ENCODE measurements at regions not wholly inside any gene's neighbourhood (a gene's known extent, or its start where the extent isn't known, plus 50 kb on each side); places are given as distances from the start of the nearest gene placed in this dataset.
"Not testable (repeated sequence)": the region's sequence is repeated elsewhere in the genome, so short reads cannot be mapped to it uniquely, and the experiment has no call there.

DNA sequence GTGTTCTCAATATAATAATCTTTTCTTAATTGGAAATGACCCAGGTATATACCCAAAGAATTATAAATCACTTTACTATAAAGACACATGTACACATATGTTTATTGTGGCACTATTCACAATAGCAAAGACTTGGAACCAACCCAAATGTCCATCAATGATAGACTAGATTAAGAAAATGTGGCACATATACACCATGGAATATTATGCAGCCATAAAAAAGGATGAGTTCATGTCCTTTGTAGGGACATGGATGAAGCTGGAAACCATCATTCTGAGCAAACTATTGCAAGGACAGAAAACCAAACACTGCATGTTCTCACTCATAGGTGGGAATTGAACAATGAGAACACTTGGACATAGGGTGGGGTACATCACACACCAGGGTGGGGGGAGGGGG is 56.8 kb downstream of the SCGB2B2 start:
- intact Hi-C loops (cut with DNase I); DNase-seq (ENCODE audit: low spot score); ATAC-seq: not testable (repeated sequence)

DNA sequence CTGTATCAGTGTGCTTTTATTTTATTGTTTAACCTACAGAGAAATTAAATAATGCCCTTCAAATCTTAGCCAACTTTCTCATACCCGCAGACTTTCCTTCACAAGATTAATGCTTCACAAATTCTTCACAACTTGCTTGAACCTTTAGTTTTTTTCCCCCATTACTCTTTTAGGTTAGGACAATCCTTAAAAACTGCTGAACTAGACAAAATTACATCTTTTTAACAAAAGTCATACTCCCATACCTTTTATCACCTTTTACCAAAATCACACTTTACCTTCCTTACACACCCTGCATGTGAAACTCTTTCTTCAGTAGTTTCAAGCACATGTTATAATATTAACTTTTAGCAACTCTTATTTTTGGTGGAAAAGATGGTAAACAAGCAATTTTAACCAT is 58.5 kb downstream of the SCGB2B2 start:
- intact Hi-C loops (cut with DNase I) = no loop called here
- DNase-seq (ENCODE audit: low spot score) (no peak), ATAC-seq (no peak)

DNA sequence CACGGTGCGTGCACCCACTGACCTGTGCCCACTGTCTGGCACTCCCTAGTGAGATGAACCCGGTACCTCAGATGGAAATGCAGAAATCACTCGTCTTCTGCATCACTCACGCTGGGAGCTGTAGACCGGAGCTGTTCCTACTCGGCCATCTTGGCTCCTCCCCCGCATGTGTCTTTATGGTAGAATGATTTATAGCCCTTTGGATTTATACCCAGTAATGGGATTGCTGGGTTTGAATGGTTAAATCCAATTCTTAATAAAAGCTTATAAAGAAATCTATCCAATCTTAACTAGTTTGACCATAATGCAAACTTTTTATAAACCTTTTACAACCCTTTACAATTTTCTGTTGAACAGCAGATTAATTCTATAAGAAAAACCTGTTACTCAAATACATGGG is 59.0 kb downstream of the SCGB2B2 start:
- ATAC-seq; DNase-seq (ENCODE audit: low spot score); intact Hi-C loops (cut with DNase I): not testable (repeated sequence)

DNA sequence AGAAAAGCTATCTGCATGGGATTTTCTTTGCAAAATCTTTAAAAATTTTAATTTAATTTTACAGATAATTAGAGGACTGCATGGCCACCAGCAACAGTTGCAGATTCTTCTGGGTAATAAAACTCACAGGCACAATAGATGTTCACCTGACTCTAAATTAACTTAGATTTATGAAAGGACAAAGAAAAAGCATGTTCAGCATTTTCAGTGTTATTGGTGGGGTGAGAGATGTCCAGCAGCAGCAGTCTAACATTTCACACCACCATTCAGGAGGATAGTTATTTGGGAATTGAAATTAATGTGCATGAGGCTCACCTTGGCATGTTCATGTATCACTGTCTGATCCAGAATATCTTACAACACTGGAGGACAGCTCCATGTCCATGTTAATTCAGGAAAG is 74.0 kb downstream of the SCGB2B2 start:
- ATAC-seq = no peak
- DNase-seq (ENCODE audit: low spot score) = no peak
- intact Hi-C loops (cut with DNase I) = no loop called here

DNA sequence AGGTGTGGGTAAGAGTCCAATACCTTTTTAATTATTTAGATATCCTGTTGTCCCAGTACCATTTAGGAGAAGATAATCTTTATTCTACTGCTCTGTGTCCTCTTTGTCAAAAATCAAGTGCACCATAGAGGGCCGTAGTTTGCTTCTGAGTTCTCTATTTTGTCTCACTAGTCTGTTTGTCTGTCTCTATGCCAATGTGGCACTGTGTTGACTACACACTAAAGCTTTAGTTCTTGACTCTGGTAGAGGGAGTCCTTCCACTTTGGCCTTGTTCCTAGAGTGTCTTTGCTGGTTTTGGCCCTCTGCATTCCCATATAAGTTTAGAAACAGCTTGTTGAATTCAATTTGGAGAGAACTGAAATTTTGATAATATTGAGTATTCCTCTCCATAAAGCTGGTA is 75.9 kb downstream of the SCGB2B2 start:
- intact Hi-C loops (cut with DNase I) = no loop called here
- ATAC-seq = no peak
- no peak for DNase-seq (ENCODE audit: low spot score)

DNA sequence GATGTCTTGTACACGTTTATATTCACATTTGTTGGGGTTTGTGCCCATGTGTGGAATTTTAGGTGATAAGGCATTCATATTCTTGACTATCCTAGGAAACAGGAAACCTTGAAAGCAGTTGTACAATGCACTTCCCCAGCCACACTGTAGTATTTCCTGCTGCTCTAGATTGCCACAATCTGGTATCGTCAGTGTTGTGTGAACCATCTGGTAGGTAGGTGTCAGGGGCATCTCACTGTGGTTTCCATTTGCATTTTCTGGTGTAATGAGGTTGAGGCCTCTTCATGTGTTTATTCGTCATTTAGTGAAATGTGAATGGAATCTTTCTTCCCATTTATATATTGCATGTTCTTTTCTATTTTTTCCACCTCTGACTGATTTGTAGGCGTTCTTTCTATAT is 76.6 kb downstream of the SCGB2B2 start:
- ATAC-seq = no peak
- DNase-seq (ENCODE audit: low spot score) = no peak
- intact Hi-C loops (cut with DNase I) = no loop called here

DNA sequence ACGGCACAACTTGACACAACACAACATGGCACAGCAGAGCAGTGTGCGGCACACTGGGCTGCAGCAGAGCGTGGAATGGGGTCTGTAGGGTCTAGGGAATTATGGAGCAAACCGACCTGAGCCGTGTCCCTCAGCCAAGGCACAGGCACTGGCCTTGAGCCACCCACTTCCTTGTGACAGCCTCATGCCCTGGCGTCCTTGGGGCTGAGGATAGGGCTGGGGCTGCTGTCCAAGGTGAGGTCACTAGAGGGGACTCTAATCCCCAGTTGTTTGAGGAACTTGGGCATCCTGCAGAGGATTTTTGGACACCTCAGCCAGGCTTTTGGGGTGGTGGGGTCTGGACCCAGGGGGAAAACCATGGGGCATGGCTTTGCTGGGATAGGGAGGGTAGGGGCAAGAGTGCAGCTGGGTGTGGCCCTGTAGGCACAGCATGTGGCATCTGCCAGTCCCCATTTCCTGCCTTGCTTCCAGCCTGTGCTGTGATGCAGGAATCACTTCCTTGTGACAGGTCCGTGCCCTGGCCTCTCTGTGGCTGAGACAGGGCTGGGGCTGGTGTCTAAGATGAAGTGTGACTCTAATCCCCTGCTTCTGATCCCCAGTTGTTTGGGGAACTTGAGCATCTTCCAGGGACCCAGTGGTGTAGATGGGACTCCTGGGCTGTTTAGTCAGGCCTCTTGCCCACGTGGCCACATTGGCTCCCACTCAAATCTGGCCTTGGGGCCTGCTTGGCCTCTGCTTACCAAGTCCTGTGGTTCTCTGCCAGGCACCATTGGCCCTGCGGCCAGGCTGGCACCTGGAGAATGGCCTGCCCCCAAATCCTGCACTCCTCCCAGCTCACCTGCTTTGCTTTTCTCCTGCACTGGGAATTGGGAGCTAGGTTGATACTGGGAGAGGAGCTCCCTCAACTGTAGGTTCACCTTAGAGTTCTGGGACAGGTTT is 78.5 kb downstream of the SCGB2B2 start:
- DNase-seq (ENCODE audit: low spot score) (no peak), ATAC-seq (no peak)
- intact Hi-C loops (cut with DNase I) = loop anchor here (2.0 kb wide), 1 partner anchor 72 kb away; no protein-coding TSS in a partner anchor

DNA sequence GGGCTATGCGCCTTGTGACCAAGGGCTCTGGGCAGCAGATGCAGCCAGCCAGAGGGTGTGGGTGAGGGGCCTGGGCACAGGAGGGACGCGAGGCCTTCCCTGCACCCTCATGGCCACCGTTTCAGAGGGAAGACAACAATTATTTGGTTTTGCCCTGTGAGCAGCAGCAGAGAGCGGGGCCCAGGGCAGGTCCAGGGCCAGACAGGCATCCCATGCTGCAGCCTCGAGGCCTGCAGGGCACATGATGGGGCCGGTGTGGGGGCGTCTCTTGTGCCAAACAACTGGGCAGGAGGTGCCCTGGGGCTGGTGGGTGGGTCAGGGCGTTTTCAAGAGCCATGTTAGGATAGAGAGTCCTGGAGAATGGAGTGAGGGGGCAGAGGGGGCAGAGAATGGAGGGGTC is 79.4 kb downstream of the SCGB2B2 start:
- peak; percentile 42 for DNase-seq (ENCODE audit: low spot score)
- intact Hi-C loops (cut with DNase I) = no loop called here
- ATAC-seq = no peak

DNA sequence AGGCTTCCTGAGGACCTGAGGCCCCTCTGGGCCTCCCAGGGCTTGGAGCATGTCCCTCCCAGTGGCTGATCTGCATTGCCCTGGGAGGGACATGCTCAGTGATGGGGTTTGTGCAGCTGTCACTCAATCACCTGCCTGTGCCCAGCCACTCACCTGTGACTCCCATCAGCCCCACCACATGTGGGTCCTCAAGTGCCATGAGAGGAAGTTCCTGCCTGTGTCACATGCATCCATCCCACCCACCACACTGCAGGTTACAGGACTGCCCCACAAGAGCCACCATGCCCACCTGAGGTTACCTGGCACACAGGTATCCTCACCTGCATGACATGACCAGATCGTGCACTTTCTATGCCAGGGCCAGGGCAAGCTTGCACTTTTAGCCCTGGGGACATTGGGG is 80.0 kb downstream of the SCGB2B2 start:
- ATAC-seq (no peak), DNase-seq (ENCODE audit: low spot score) (no peak)
- intact Hi-C loops (cut with DNase I) = no loop called here

DNA sequence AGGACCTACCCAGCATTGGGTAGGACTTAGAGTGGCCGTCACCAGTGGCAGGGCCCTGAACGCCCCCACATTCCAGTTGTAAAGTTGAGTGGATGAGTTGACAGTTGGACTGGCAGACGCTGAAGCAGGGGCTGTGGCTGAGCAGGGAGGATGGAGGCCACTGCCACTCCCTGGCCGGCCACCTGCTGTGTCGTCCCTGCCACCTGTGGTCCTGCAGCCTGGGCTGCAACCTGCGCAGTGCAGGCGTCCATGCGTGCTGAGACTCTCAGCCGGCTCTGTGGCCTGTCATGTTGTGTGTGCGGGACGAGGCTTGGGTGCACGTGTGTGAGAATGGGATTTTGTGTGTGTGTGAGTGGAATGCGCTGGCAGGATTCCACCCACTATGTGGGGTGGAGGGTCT is 80.8 kb downstream of the SCGB2B2 start:
- intact Hi-C loops (cut with DNase I) = no loop called here
- DNase-seq (ENCODE audit: low spot score) = peak; percentile 35
- no peak for ATAC-seq

DNA sequence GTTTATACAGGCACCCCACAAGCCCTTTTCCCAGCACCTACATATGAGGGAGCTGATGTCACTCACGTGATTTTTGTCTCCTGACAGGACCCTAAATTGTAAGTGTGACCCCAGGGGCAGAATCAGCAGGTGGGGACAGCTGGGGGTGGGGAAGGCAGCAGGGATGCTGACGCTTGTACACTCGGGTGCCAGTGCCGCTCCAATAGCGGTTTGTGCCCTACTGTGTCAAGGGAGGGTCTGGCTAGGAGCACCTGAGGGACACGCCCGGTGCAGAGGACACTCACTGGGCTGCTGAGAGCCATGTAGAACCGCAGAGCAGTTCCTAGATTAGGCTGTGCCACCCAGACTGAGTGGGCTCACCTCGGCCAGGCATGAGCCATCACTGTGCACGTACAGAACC is 81.3 kb downstream of the SCGB2B2 start:
- no peak for ATAC-seq

DNA sequence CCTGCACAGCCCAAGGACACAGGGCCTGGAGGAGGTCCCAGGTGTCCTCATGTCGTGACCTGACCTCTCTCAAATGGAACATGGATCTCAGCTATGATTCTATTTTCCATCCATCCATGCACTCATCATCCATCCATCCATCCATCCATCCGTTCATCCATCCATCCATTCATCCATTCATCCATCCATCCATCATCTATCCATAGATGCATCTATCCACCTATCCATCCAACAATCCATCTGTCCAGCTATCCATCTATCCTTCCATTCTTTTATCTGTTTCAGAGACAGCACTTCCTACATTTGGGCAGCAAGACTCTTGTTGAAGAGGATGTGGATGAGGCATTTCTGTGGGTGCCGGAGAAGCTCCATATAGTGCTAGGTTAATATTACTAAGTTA is 86.7 kb downstream of the SCGB2B2 start:
- ATAC-seq (no peak), DNase-seq (ENCODE audit: low spot score) (no peak)
- intact Hi-C loops (cut with DNase I) = no loop called here

More for the DNA sequence above, 81.3 kb downstream of the SCGB2B2 start:
- intact Hi-C loops (cut with DNase I) = no loop called here
- DNase-seq (ENCODE audit: low spot score) = peak; percentile 25

DNA sequence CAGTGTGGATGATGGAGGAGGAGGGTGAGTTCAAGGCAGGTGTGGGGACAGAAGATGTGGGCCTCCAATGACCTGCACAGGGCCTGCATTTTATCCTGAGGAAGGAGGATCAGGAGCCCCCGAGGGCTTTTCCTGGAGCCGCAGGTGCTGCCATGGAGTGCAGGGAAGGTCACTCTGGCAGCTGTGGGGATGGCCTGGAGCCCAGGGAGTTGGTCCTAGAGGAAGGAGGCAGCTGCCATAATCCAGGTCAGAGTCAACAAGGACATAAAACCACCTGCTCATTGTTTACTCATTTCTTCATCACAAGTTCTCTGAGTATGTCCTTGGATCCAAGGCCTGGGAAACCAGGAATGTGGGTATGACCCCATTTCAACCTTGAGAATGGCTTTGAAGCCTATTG is 87.2 kb downstream of the SCGB2B2 start:
- DNase-seq (ENCODE audit: low spot score) (no peak), ATAC-seq (no peak)
- intact Hi-C loops (cut with DNase I) = no loop called here

DNA sequence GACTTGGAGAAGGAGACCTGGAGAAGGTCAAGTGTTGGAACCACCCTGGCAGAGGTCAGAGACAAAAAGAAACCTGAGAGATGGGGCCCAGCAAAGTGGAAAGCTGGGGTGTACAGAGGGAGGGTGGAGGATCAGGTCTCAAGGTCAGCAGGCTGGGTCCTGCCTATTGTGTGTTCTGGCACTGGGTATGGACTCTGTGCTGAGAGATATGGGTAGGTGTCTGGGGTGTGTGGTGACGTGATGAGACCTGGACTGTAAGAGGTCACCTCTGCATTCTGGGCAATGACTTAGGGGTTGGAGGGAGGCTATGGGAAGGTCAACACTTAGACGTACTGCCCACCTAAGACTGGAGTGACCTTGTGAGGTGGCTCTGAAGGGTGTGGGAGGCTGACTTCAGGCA is 88.1 kb downstream of the SCGB2B2 start:
- intact Hi-C loops (cut with DNase I) = no loop called here
- DNase-seq (ENCODE audit: low spot score) (no peak), ATAC-seq (no peak)

DNA sequence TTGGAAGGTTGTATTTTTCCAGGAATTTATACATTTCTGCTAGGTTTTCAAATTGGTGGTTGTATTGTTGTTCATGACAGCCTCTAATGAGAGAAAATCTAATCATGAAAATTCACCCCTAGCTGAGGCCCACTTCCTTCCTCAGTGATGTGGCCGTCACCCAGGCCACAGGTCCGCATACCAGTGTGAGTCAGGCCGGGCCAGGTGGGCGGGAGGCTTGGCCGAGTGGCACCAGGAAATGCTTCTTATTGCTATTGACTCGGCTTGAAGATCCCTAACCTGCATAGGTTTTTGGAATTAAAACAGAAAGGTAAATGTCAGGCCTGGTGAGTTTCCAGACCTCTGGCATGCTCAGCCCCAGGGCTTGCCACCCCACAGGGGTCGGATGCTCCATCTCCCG is 88.7 kb downstream of the SCGB2B2 start:
- no peak for ATAC-seq
- intact Hi-C loops (cut with DNase I) = no loop called here
- no peak for DNase-seq (ENCODE audit: low spot score)

DNA sequence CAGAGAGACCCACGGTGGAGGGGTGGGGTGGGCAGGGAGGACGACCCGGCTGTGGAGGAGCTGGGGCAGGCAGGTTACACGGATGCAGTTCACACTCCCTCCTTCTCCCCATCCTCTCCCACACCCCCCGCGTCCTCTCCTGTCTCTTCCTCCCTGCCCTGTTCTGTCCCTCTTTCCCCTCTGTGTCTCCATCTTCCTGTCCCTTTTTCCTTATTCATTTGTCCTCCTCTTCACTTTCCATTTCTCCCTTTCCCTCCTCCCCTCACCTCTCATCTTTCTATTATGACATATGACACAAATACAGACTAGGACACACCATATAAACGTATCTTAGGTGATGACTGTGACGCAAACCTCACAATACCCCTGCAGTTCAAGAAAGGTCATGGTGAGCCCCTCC is 96.6 kb downstream of the SCGB2B2 start:
- intact Hi-C loops (cut with DNase I) = no loop called here
- DNase-seq (ENCODE audit: low spot score) (no peak), ATAC-seq (no peak)

DNA sequence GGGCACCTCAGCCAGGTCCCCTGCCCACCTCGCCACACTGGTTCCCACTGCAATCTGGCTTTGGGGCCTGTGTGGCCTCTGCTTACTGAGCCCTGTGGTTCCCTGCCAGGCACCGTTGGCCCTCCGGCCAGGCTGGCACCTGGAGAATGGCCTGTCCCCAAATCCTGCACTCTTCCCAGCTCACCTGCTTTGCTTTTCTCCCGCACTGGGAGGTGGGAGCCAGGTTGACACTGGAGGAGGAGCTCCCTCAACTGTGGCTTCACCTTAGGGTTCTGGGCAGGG is 97.0 kb downstream of the SCGB2B2 start:
- intact Hi-C loops (cut with DNase I) = no loop called here
- ATAC-seq = no peak
- DNase-seq (ENCODE audit: low spot score) = no peak

DNA sequence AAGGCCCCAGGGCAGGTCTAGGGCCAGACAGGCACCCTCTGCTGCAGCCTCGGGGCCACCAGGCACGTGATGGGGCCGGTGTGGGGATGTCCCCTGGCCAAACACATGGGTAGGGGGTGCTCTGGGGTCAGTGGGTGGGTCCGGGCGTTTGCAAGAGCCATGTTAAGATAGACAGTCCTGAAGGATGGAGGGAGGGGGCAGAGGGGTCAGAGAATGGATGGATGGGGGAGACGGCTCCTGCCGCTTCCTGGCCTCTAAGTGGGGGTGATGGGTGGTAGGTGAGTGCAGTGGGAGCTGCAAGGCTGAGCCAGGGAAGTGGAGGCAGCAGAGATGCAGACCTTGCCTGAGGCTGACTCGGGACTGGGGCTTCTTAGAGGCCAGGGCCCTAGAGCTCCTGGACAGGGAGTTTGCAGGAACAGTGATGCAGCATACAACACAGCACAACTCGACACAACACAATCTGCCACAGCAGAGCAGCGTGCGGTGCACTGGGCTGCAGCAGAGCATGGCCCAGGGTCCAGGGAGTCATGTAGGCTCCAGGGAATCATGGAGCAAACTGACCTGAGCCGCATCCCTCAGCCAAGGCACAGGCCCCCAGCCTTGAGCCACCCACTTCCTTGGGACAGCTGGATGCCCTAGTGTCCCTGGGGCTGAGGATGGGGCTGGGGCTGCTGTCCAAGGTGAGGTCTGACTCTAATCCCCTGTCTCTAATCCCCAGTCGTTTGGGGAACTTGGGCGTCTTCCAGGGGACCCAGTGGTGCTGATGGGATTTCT is 97.5 kb downstream of the SCGB2B2 start:
- intact Hi-C loops (cut with DNase I) = no loop called here
- no peak for DNase-seq (ENCODE audit: low spot score)
- no peak for ATAC-seq

DNA sequence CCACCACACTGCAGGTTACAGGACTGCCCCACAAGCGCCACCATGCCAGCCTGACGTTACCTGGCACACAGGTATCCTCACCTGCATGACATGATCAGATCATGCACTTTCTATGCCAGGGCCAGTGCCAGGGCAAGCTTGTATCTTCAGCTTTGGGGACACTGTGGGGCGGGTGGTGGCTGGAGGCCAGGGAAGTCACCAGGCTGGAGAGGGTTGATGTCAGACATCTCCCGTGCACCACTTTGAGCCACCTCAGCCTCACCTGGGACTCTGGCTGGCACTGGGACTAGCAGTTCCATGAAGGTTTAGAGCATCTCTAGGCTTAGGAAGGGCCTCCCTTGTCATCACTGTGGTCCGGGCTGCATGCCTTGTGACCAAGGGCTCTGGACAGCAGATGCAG is 97.2 kb downstream of the WTIP start:
- intact Hi-C loops (cut with DNase I) = no loop called here
- DNase-seq (ENCODE audit: low spot score) (no peak), ATAC-seq (no peak)

DNA sequence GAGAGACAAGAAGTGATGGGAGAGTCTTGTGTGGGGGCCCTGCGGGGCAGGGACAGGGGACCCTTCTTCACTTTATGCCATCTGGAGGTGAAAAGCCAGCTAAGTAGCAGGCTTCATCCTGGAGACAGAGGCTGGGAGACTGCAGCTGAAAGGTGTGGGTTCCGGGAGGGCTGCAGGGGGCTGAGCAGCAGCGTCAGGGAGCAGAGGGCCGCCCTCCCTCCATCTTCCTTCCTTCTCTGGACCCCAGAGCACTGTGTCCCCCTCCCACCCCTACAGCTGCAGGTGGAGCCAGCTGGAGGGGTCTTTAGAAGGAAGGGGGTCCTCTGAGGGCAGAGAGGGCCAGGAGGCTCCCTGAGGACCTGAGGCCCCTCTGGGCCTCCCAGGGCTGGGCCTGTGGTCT is 96.6 kb downstream of the WTIP start:
- intact Hi-C loops (cut with DNase I) = no loop called here
- ATAC-seq (no peak), DNase-seq (ENCODE audit: low spot score) (no peak)

All from sciatic nerve (tissue), 2 donors.